CD14-positive monocyte (primary cell): ENCODE measurements at regions not wholly inside any gene's neighbourhood (a gene's known extent, or its start where the extent isn't known, plus 50 kb on each side); places are given as distances from the start of the nearest gene placed in this dataset.

ENCODE experiments used
- DNase-seq, 3 donors: peaks; one replicate each; pipeline ENCODE4 v3.0.0-alpha.2; 2011 to 2022
- H2AFZ ChIP-seq: 2 replicates; pipeline ENCODE4 v1.6.0; 2012; ENCODE audit warnings: mild to moderate bottlenecking, low read depth, low read length, inconsistent platforms; ENCODE audit not compliant: insufficient read depth, poor library complexity, severe bottlenecking
- H3K27ac ChIP-seq, 2 donors: 1 replicate in 1 of 2; 2 replicates in 1 of 2; pipeline ENCODE4 v1.5.1; 2012 to 2013; ENCODE audit warnings: low read length in 2 of 2, control low read depth in 1 of 2, inconsistent platforms in 1 of 2, low read depth in 1 of 2, mild to moderate bottlenecking in 1 of 2
- H3K27me3 ChIP-seq, 2 donors: one replicate each; pipeline versions ENCODE4 v1.6.0 to v1.6.1; 2011 to 2013; ENCODE audit warnings: low read length in 2 of 2; ENCODE audit not compliant: control insufficient read depth in 2 of 2, insufficient read depth in 2 of 2
- H3K36me3 ChIP-seq, 2 donors: replicated peaks in 1 of 2; 1 replicate in 1 of 2; 2 replicates in 1 of 2; pipeline versions ENCODE4 v1.5.1 to v1.6.1; 2012 to 2013; ENCODE audit warnings: low read length in 2 of 2, control low read depth in 1 of 2, inconsistent platforms in 1 of 2, mild to moderate bottlenecking in 1 of 2; ENCODE audit not compliant: insufficient read depth in 2 of 2, control insufficient read depth in 1 of 2
- H3K4me1 ChIP-seq, 2 donors: 1 replicate in 1 of 2; 2 replicates in 1 of 2; pipeline versions ENCODE4 v1.5.1 to v1.6.1; 2012 to 2013; ENCODE audit warnings: low read length in 2 of 2, control low read depth in 1 of 2, inconsistent platforms in 1 of 2, mild to moderate bottlenecking in 1 of 2, moderate library complexity in 1 of 2; ENCODE audit not compliant: insufficient read depth in 2 of 2, control insufficient read depth in 1 of 2
- H3K4me2 ChIP-seq: replicated peaks from 2 replicates; pipeline ENCODE3; 2012; ENCODE audit warnings: low read length, moderate library complexity, mild to moderate bottlenecking; ENCODE audit not compliant: poor library complexity, severe bottlenecking; ENCODE audit errors: extremely low read depth
- H3K4me3 ChIP-seq, 3 experiments: fragments of 200-600 bp in 1 of 3; sonication (generic) in 1 of 3; replicated peaks in 1 of 3; 1 replicate in 2 of 3; 2 replicates in 1 of 3; pipeline ENCODE4 v1.5.1; 2011 to 2013; ENCODE audit warnings: low read length in 3 of 3, mild to moderate bottlenecking in 3 of 3, control low read depth in 2 of 3, low read depth in 2 of 3, inconsistent platforms in 1 of 3, moderate library complexity in 1 of 3
- H3K79me2 ChIP-seq: 2 replicates; pipeline ENCODE4 v1.6.0; 2012; ENCODE audit warnings: mild to moderate bottlenecking, control low read depth, inconsistent platforms, low read length, moderate library complexity; ENCODE audit not compliant: insufficient read depth
- H3K9ac ChIP-seq: 2 replicates; pipeline ENCODE4 v1.6.0; 2017; ENCODE audit warnings: low read length, mild to moderate bottlenecking; ENCODE audit not compliant: insufficient read depth, poor library complexity, severe bottlenecking
- H3K9me3 ChIP-seq, 2 donors: replicated peaks in 1 of 2; 1 replicate in 1 of 2; 2 replicates in 1 of 2; pipeline versions ENCODE4 v1.5.1 to v1.6.1; 2012 to 2013; ENCODE audit warnings: low read length in 2 of 2, control low read depth in 1 of 2; ENCODE audit not compliant: control insufficient read depth in 1 of 2, insufficient read depth in 1 of 2
- H4K20me1 ChIP-seq: 2 replicates; pipeline ENCODE4 v1.6.0; 2012; ENCODE audit warnings: mild to moderate bottlenecking, low read length, control low read depth, moderate library complexity; ENCODE audit not compliant: insufficient read depth
- H3K27ac Mint-ChIP-seq, 7 donors: one replicate each; pipeline ENCODE4 v1.8.0; 2020; ENCODE audit warnings: mild to moderate bottlenecking in 7 of 7, mixed read lengths in 7 of 7, moderate library complexity in 6 of 7, inconsistent platforms in 2 of 7
- H3K27me3 Mint-ChIP-seq, 3 donors: one replicate each; pipeline ENCODE4 v1.8.0; 2021 to 2022; ENCODE audit warnings: low read depth in 3 of 3, mild to moderate bottlenecking in 3 of 3, mixed read lengths in 3 of 3, moderate library complexity in 3 of 3, inconsistent platforms in 1 of 3
- H3K36me3 Mint-ChIP-seq, 2 donors: one replicate each; pipeline ENCODE4 v1.8.0; 2020; ENCODE audit warnings: mixed read lengths in 2 of 2, inconsistent platforms in 1 of 2, mild to moderate bottlenecking in 1 of 2
- H3K4me1 Mint-ChIP-seq: one replicate; pipeline ENCODE4 v1.8.0; 2020; ENCODE audit warnings: mild to moderate bottlenecking, mixed read lengths
- H3K4me3 Mint-ChIP-seq, 2 donors: one replicate each; pipeline ENCODE4 v1.8.0; 2020; ENCODE audit warnings: mild to moderate bottlenecking in 2 of 2, mixed read lengths in 2 of 2, moderate library complexity in 1 of 2
- H3K9me3 Mint-ChIP-seq, 7 donors: one replicate each; pipeline ENCODE4 v1.8.0; 2020 to 2022; ENCODE audit warnings: mixed read lengths in 7 of 7, mild to moderate bottlenecking in 6 of 7, moderate library complexity in 6 of 7, inconsistent platforms in 2 of 7
- CTCF ChIP-seq: fragments of 200-600 bp; IDR thresholded peaks from one replicate; pipeline ENCODE4 v1.8.0; 2022; ENCODE audit warnings: antibody characterized with exemption, mild to moderate bottlenecking
- WGBS: methylation state at CpG from one replicate; pipeline ENCODE4 v1.1.5; 2013; ENCODE audit warnings: missing lambda C conversion rate; ENCODE audit not compliant: insufficient coverage; 5-methylcytosine and 5-hydroxymethylcytosine counted together
- intact Hi-C, 2 donors: fragments of 100-400 bp; cut with micrococcal nuclease; formaldehyde crosslinking; loops; one replicate each; pipeline versions ENCODE4 v1.15.0 to v1.15.1; 2023

GRCh38 chr9:96031366-96031824 is 155.9 kb downstream of the ERCC6L2 start:
- H3K27me3 ChIP-seq = peaks cover 15 to 25% of the 10 kb centered on the region in 2 donors
- no peak for DNase-seq
- H3K9ac ChIP-seq = no peak overlapping the region
- peaks cover 10 to 12% of the 10 kb centered on the region in 2 donors for H3K4me1 ChIP-seq
- no peak for TF ChIP-seq CTCF
- no peaks in the 10 kb centered on the region for H4K20me1 ChIP-seq
- H3K79me2 ChIP-seq = no peaks in the 10 kb centered on the region
- no peak overlapping the region for H3K4me3 ChIP-seq
- intact Hi-C loops = no loop called here
- WGBS = 94% methylated on average over 4 of the region's 6 CpGs
- peaks cover 14% of the 10 kb centered on the region for H3K4me1 Mint-ChIP-seq
- no peaks in the 10 kb centered on the region for H3K36me3 ChIP-seq
- H3K4me2 ChIP-seq = no peak overlapping the region
- no peak overlapping the region for H3K4me3 Mint-ChIP-seq
- peaks cover 37 to 44% (median 39%) of the 10 kb centered on the region in 3 donors for H3K27me3 Mint-ChIP-seq
- peaks cover 4 to 11% of the 10 kb centered on the region in 2 donors for H3K36me3 Mint-ChIP-seq
- peaks cover 11 to 32% (median 25%) of the 10 kb centered on the region in 7 donors for H3K9me3 Mint-ChIP-seq
- peaks cover 8 to 26% of the 10 kb centered on the region in 2 donors for H3K9me3 ChIP-seq
- no peak overlapping the region for H3K27ac ChIP-seq
- H2AFZ ChIP-seq = no peak overlapping the region
- no peak overlapping the region for H3K27ac Mint-ChIP-seq

- TF ChIP-seq CTCF = no peak
- intact Hi-C loops = no loop called here
These were observed 154.4 kb downstream of the ERCC6L2 start for GRCh38 chr9:96029722-96030530.

More at GRCh38 chr9:96029722-96030530, 154.4 kb downstream of the ERCC6L2 start:
- H3K79me2 ChIP-seq = no peaks in the 10 kb centered on the region
- peaks cover 10 to 12% of the 10 kb centered on the region in 2 donors for H3K4me1 ChIP-seq
- peaks cover 5 to 24% (median 12%) of the 10 kb centered on the region in 7 donors for H3K9me3 Mint-ChIP-seq
- H3K4me3 ChIP-seq = no peak overlapping the region
- H3K36me3 ChIP-seq = no peaks in the 10 kb centered on the region
- peaks cover 14% of the 10 kb centered on the region for H3K4me1 Mint-ChIP-seq
- WGBS = 91% methylated on average over 14 of the region's 19 CpGs
- DNase-seq = no peak
- no peak overlapping the region for H2AFZ ChIP-seq
- no peak overlapping the region for H3K4me2 ChIP-seq
- no peak overlapping the region for H3K9ac ChIP-seq
- H3K27me3 Mint-ChIP-seq = peaks cover 50 to 57% (median 51%) of the 10 kb centered on the region in 3 donors
- H3K4me3 Mint-ChIP-seq = peak overlapping the region in 1 of 2 donors; percentile 4
- H4K20me1 ChIP-seq = no peaks in the 10 kb centered on the region
- H3K27me3 ChIP-seq = peaks cover 20 to 39% of the 10 kb centered on the region in 2 donors
- H3K27ac Mint-ChIP-seq = no peak overlapping the region
- H3K9me3 ChIP-seq = peaks cover 0 to 15% of the 10 kb centered on the region in 2 donors
- peaks cover 4 to 11% of the 10 kb centered on the region in 2 donors for H3K36me3 Mint-ChIP-seq
- no peak overlapping the region for H3K27ac ChIP-seq
